GM23338 (cell line): ENCODE measurements at regions not wholly inside any gene's neighbourhood (a gene's known extent, or its start where the extent isn't known, plus 50 kb on each side); places are given as distances from the start of the nearest gene placed in this dataset.

ENCODE experiments used
- ATAC-seq: fragments of 200-7000 bp; cut with Tn5 transposase; 3 replicates; pipeline ENCODE4 v1.9.1; 2020
- DNase-seq: peaks from one replicate; pipeline ENCODE4 v3.0.0-alpha.2; 2015; ENCODE audit warnings: low spot score
- H2AFZ ChIP-seq: fragments of 200-600 bp; sonication (generic); 2 replicates; pipeline ENCODE4 v1.8.0; 2016; ENCODE audit warnings: antibody characterized with exemption, mild to moderate bottlenecking, moderate library complexity
- H3F3A ChIP-seq: fragments of 200-600 bp; sonication (generic); replicated peaks from 2 replicates; pipeline ENCODE4 v1.8.0; 2017; ENCODE audit warnings: antibody characterized with exemption, mixed run types, low read depth
- H3K27ac ChIP-seq: fragments of 200-600 bp; sonication (generic); 2 replicates; pipeline ENCODE4 v1.6.1; 2016; ENCODE audit warnings: low read depth
- H3K27me3 ChIP-seq: fragments of 200-600 bp; sonication (generic); 2 replicates; pipeline ENCODE4 v1.8.0; 2016; ENCODE audit warnings: mild to moderate bottlenecking, mixed run types, moderate library complexity; ENCODE audit not compliant: insufficient read depth
- H3K36me3 ChIP-seq: fragments of 200-600 bp; sonication (generic); 2 replicates; pipeline ENCODE4 v1.8.0; 2016; ENCODE audit warnings: mild to moderate bottlenecking; ENCODE audit not compliant: insufficient read depth
- H3K4me1 ChIP-seq: fragments of 200-600 bp; sonication (generic); 2 replicates; pipeline ENCODE4 v1.8.0; 2016; ENCODE audit warnings: mild to moderate bottlenecking, moderate library complexity; ENCODE audit not compliant: insufficient read depth
- H3K4me2 ChIP-seq: fragments of 200-600 bp; sonication (generic); 2 replicates; pipeline ENCODE4 v1.7.1; 2017; ENCODE audit warnings: mixed run types
- H3K4me3 ChIP-seq: fragments of 200-600 bp; sonication (generic); 2 replicates; pipeline ENCODE4 v1.6.1; 2016; ENCODE audit warnings: mixed run types
- H3K79me2 ChIP-seq: fragments of 200-600 bp; sonication (generic); replicated peaks from 2 replicates; pipeline ENCODE4 v1.8.0; 2017; ENCODE audit warnings: mild to moderate bottlenecking; ENCODE audit not compliant: insufficient read depth
- H3K9me2 ChIP-seq: fragments of 200-600 bp; sonication (generic); 2 replicates; pipeline ENCODE4 v1.8.0; 2017; ENCODE audit not compliant: insufficient read depth
- H4K20me1 ChIP-seq: fragments of 200-600 bp; sonication (generic); replicated peaks from 2 replicates; pipeline ENCODE4 v1.8.0; 2017; ENCODE audit warnings: mild to moderate bottlenecking; ENCODE audit not compliant: insufficient read depth
- H3K27ac Mint-ChIP-seq: 2 replicates; pipeline ENCODE4 v1.8.0; 2020; ENCODE audit warnings: inconsistent platforms, mild to moderate bottlenecking, moderate library complexity, mixed read lengths
- H3K27me3 Mint-ChIP-seq: 3 replicates; pipeline ENCODE4 v1.8.0; 2022; ENCODE audit warnings: low read depth, mild to moderate bottlenecking, moderate library complexity, mixed read lengths, inconsistent platforms; ENCODE audit not compliant: insufficient read depth, poor library complexity
- H3K36me3 Mint-ChIP-seq: 3 replicates; pipeline ENCODE4 v1.8.0; 2021; ENCODE audit warnings: low read depth, mild to moderate bottlenecking, inconsistent platforms, moderate library complexity, mixed read lengths
- H3K4me1 Mint-ChIP-seq: 3 replicates; pipeline ENCODE4 v1.8.0; 2020; ENCODE audit warnings: mild to moderate bottlenecking, inconsistent platforms, mixed read lengths
- H3K4me3 Mint-ChIP-seq: 3 replicates; pipeline ENCODE4 v1.8.0; 2021; ENCODE audit warnings: moderate library complexity, mild to moderate bottlenecking, inconsistent platforms, mixed read lengths
- H3K9me3 Mint-ChIP-seq: 3 replicates; pipeline ENCODE4 v1.8.0; 2020; ENCODE audit warnings: moderate library complexity, mild to moderate bottlenecking, inconsistent platforms, mixed read lengths
- CREB1 ChIP-seq: fragments of 250-450 bp; sonication (Bioruptor Pico); IDR thresholded peaks from 2 replicates; pipeline ENCODE4 v1.5.0; 2020; ENCODE audit warnings: low read depth, mild to moderate bottlenecking, moderate library complexity
- EZH2 ChIP-seq: fragments of 200-600 bp; sonication (generic); IDR thresholded peaks from one replicate; pipeline ENCODE4 v1.8.0; 2017; ENCODE audit warnings: antibody characterized with exemption, mild to moderate bottlenecking, low read depth; ENCODE audit not compliant: unreplicated experiment
- EZH2phosphoT487 ChIP-seq: fragments of 200-600 bp; sonication (generic); IDR thresholded peaks from one replicate; pipeline ENCODE4 v1.8.1; 2018; ENCODE audit warnings: antibody characterized with exemption; ENCODE audit not compliant: unreplicated experiment
- JUNB ChIP-seq: IDR thresholded peaks from one replicate; pipeline ENCODE4 v1.6.1; 2016; ENCODE audit warnings: antibody characterized with exemption; ENCODE audit not compliant: unreplicated experiment
- POLR2AphosphoS5 ChIP-seq: IDR thresholded peaks from 2 replicates; pipeline ENCODE4 v1.6.1; 2016; ENCODE audit warnings: antibody characterized with exemption, low read depth
- STAT1 ChIP-seq: IDR thresholded peaks from one replicate; pipeline ENCODE4 v1.6.1; 2016; ENCODE audit warnings: antibody characterized with exemption; ENCODE audit not compliant: unreplicated experiment
- ZNF114 ChIP-seq: fragments of 250-450 bp; sonication (Bioruptor Pico); IDR thresholded peaks from 2 replicates; pipeline ENCODE4 v1.5.0; 2020; ENCODE audit warnings: mild to moderate bottlenecking, moderate library complexity
- ZNF331 ChIP-seq: fragments of 250-450 bp; sonication (Bioruptor Pico); IDR thresholded peaks from 2 replicates; pipeline ENCODE4 v1.5.0; 2020; ENCODE audit warnings: low read depth, mild to moderate bottlenecking, moderate library complexity
- TF ChIP-seq, protein P1 (sequence below): IDR thresholded peaks from 2 replicates; pipeline ENCODE4 v1.6.1; 2016; ENCODE audit warnings: antibody characterized with exemption
- TF ChIP-seq, protein P2 (sequence below): fragments of 250-450 bp; sonication (Bioruptor Pico); IDR thresholded peaks from 2 replicates; pipeline ENCODE4 v1.5.0; 2020; ENCODE audit warnings: mild to moderate bottlenecking, moderate library complexity
- TF ChIP-seq, protein P3 (sequence below), 2 experiments: fragments of 200-600 bp in 1 of 2; sonication (generic) in 1 of 2; conservative IDR thresholded peaks; 2 replicates each; pipeline versions ENCODE4 v1.5.1 to v1.6.1; 2016 to 2017; ENCODE audit warnings: antibody characterized with exemption in 2 of 2, low read depth in 2 of 2, mild to moderate bottlenecking in 2 of 2, moderate library complexity in 1 of 2

DNA sequence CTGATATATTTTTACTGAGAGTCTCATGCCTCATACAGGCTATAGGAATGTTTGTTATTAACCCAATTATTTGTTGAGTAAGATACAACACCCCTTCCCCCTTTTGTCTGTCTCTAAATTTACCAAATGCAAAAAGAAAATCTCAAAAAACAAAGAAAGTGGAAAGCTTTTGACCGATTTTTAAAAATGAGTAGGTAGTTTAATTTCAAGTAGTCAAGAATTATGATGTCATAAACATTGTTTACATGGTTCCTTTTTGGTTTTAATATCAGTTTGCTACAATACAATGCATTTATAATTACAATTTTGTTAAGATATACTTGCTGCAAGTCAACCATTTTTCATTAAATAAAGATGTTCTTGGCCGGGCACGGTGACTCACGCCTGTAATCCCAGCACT lies 84.7 kb upstream of the HMGA2 start (continued):
- TF ChIP-seq, protein P1, sequence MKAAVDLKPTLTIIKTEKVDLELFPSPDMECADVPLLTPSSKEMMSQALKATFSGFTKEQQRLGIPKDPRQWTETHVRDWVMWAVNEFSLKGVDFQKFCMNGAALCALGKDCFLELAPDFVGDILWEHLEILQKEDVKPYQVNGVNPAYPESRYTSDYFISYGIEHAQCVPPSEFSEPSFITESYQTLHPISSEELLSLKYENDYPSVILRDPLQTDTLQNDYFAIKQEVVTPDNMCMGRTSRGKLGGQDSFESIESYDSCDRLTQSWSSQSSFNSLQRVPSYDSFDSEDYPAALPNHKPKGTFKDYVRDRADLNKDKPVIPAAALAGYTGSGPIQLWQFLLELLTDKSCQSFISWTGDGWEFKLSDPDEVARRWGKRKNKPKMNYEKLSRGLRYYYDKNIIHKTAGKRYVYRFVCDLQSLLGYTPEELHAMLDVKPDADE = no peak
- TF ChIP-seq STAT1 (no peak), ZNF331 (CRISPR knock-in tag) (no peak), ZNF114 (no peak), JUNB (no peak), EZH2 (no peak)

DNA sequence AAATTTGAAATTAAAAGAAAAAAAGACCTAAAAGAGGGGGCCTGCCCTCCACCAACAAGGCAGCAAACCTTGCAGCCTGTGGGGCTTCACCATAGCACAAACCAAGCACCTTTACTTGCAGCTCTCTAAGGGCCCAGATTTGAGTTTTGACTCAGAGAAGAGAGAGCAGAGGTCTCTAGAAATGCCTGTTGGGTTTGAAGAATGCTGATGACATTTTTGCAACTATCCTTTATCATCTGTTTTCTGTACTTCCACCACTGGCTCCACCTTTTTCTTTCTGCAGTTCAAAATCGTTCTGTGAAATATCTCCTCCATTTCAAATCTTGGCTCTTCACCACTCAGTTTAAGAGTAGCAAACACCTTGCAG lies 83.8 kb upstream of the HMGA2 start:
- Histone ChIP-seq H4K20me1 (no peaks in the 10 kb centered on the region), H3K36me3 (no peaks in the 10 kb centered on the region), H2AFZ (peak overlapping the region; percentile 92; the same call in 1 of the 2 replicates), H3K27ac (peak overlapping the region; percentile 94), H3K4me1 (peaks cover 30% of the 10 kb centered on the region), H3K9me2 (0 out of 2 replicates have a peak, but pooled peaks cover 3% of the 10 kb centered on the region), H3K27me3 (peaks cover 10% of the 10 kb centered on the region), H3K79me2 (no peaks in the 10 kb centered on the region), H3K4me3 (peak overlapping the region; percentile 83), H3F3A (no peaks in the 10 kb centered on the region), H3K4me2 (peak overlapping the region; percentile 89)
- H3K36me3 Mint-ChIP-seq = no peaks in the 10 kb centered on the region; the same call in 2 of the 3 replicates
- no peak for ATAC-seq
- DNase-seq = no peak
- peak overlapping the region; percentile 69; the same call in 1 of the 2 replicates for H3K27ac Mint-ChIP-seq
- peak overlapping the region; percentile 76 for H3K4me3 Mint-ChIP-seq
- H3K4me1 Mint-ChIP-seq = peaks cover 24% of the 10 kb centered on the region
- peaks cover 13% of the 10 kb centered on the region for H3K27me3 Mint-ChIP-seq
- peaks cover 6% of the 10 kb centered on the region; the same call in 2 of the 3 replicates for H3K9me3 Mint-ChIP-seq
- TF ChIP-seq STAT1 (no peak), JUNB (no peak), EZH2phosphoT487 (no peak), ZNF114 (no peak), POLR2AphosphoS5 (no peak), ZNF331 (CRISPR knock-in tag) (no peak), CREB1 (CRISPR knock-in tag) (no peak)
- TF ChIP-seq, protein P2, sequence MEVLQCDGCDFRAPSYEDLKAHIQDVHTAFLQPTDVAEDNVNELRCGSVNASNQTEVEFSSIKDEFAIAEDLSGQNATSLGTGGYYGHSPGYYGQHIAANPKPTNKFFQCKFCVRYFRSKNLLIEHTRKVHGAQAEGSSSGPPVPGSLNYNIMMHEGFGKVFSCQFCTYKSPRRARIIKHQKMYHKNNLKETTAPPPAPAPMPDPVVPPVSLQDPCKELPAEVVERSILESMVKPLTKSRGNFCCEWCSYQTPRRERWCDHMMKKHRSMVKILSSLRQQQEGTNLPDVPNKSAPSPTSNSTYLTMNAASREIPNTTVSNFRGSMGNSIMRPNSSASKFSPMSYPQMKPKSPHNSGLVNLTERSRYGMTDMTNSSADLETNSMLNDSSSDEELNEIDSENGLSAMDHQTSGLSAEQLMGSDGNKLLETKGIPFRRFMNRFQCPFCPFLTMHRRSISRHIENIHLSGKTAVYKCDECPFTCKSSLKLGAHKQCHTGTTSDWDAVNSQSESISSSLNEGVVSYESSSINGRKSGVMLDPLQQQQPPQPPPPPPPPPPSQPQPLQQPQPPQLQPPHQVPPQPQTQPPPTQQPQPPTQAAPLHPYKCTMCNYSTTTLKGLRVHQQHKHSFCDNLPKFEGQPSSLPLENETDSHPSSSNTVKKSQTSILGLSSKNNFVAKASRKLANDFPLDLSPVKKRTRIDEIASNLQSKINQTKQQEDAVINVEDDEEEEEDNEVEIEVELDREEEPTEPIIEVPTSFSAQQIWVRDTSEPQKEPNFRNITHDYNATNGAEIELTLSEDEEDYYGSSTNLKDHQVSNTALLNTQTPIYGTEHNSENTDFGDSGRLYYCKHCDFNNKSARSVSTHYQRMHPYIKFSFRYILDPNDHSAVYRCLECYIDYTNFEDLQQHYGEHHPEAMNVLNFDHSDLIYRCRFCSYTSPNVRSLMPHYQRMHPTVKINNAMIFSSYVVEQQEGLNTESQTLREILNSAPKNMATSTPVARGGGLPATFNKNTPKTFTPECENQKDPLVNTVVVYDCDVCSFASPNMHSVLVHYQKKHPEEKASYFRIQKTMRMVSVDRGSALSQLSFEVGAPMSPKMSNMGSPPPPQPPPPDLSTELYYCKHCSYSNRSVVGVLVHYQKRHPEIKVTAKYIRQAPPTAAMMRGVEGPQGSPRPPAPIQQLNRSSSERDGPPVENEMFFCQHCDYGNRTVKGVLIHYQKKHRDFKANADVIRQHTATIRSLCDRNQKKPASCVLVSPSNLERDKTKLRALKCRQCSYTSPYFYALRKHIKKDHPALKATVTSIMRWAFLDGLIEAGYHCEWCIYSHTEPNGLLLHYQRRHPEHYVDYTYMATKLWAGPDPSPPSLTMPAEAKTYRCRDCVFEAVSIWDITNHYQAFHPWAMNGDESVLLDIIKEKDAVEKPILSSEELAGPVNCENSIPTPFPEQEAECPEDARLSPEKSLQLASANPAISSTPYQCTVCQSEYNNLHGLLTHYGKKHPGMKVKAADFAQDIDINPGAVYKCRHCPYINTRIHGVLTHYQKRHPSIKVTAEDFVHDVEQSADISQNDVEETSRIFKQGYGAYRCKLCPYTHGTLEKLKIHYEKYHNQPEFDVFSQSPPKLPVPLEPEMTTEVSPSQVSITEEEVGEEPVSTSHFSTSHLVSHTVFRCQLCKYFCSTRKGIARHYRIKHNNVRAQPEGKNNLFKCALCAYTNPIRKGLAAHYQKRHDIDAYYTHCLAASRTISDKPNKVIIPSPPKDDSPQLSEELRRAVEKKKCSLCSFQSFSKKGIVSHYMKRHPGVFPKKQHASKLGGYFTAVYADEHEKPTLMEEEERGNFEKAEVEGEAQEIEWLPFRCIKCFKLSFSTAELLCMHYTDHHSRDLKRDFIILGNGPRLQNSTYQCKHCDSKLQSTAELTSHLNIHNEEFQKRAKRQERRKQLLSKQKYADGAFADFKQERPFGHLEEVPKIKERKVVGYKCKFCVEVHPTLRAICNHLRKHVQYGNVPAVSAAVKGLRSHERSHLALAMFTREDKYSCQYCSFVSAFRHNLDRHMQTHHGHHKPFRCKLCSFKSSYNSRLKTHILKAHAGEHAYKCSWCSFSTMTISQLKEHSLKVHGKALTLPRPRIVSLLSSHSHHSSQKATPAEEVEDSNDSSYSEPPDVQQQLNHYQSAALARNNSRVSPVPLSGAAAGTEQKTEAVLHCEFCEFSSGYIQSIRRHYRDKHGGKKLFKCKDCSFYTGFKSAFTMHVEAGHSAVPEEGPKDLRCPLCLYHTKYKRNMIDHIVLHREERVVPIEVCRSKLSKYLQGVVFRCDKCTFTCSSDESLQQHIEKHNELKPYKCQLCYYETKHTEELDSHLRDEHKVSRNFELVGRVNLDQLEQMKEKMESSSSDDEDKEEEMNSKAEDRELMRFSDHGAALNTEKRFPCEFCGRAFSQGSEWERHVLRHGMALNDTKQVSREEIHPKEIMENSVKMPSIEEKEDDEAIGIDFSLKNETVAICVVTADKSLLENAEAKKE (CRISPR knock-in tag) = no peak
- TF ChIP-seq, protein P1 = no peak
- TF ChIP-seq, protein P3, sequence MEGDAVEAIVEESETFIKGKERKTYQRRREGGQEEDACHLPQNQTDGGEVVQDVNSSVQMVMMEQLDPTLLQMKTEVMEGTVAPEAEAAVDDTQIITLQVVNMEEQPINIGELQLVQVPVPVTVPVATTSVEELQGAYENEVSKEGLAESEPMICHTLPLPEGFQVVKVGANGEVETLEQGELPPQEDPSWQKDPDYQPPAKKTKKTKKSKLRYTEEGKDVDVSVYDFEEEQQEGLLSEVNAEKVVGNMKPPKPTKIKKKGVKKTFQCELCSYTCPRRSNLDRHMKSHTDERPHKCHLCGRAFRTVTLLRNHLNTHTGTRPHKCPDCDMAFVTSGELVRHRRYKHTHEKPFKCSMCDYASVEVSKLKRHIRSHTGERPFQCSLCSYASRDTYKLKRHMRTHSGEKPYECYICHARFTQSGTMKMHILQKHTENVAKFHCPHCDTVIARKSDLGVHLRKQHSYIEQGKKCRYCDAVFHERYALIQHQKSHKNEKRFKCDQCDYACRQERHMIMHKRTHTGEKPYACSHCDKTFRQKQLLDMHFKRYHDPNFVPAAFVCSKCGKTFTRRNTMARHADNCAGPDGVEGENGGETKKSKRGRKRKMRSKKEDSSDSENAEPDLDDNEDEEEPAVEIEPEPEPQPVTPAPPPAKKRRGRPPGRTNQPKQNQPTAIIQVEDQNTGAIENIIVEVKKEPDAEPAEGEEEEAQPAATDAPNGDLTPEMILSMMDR (conservative IDR thresholded peaks at IDR 0.05; ENCODE audit: low read depth in 2 of 2) = no peak
